Stimulated activated CD8-positive, alpha-beta memory T cell treated with anti-CD3 and anti-CD28 coated beads, Interleukin-7, amount 100 ng/mL, for 24 hours (primary cell): ENCODE measurements at regions not wholly inside any gene's neighbourhood (a gene's known extent, or its start where the extent isn't known, plus 50 kb on each side); places are given as distances from the start of the nearest gene placed in this dataset.
"Not testable (repeated sequence)": the region's sequence is repeated elsewhere in the genome, so short reads cannot be mapped to it uniquely, and the experiment has no call there.

Experiments used
- DNase-seq: peaks from one replicate; pipeline ENCODE4 v3.0.0-alpha.2; 2020; ENCODE audit warnings: low read depth

DNA sequence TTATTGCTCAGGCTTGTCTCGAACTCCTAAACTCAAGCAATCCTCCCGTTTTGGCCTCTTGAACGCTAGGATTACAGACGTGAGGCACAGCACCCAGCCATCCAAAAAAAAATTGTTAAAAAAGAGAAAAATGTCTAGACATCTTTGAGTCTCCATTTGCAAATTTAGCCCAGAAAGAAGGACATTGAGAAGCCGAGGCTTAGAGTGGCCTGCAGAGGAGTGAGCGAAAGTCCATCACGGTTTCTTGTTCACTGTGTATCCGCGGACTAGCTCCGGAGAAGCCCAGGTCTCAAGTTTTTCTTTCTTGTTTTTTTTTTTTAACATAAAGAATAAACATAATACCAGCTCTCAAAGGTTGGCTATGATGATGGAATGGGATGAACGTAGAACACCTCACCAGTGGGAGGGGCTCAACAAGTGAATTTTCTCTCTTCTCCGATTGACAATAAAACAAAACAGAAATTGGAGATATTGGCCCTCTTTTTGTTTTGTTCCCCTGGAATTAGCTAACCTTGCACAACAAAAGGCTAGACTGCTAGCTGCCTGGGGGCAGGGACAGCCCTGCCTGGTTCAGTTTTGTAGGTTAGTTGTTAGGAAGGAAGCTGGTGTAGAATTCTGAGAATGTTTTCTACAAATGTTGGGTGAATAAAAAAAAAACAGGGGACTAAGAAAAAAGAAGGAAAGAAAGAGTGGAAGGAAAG lies 163.4 kb downstream of the MYCN start:
- no peak for DNase-seq

DNA sequence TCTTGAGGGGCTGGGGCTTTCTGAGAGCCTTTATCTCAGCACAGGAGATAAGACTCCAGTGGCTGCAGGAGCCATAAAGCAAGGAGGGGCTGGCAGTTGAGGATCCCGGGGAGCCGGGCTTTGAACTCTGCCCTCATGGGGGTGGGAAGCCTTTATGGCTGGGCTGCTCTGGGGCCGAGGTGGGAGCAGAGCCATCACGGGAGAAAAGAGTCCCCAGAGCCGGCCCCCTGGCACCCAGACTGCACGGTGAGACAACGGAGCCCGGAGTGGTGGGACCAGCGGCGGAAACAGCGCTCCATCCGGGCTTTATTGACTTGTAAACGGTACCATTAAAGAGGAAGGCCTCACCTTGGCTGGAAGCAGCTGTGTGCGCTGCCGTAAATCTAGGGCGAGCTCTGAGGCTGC lies 162.6 kb downstream of the MYCN start:
- no peak for DNase-seq

DNA sequence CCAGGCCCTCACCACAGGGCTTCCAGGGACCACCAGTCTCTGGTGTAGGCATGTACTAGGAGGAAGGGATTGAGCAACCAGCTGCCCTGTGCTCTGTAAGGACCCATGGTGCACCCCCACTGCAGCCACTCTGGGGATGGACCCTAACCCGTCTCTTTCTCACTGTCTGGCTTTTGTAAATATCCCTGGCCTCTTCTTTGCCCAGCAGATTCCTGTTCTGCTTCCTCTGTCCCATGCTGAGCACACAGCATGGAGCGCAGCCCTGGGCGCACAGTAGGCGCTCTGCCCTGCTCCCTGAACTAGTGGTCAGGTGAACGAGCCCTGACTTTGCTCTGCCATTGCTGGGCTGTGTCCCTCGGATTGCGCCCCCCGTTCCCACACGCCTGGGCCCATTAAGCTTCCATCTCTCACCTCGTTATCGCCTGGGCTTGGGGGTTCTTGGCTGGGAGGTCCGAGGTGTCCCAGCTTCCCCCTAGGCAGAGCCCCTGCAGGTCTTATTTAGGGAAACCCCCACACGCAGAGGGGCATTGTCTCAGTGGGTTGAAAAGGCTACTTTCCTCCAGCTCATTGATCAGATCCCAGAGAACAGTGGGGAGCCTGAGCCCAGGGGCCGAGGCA lies 162.1 kb downstream of the MYCN start:
- DNase-seq = no peak

DNA sequence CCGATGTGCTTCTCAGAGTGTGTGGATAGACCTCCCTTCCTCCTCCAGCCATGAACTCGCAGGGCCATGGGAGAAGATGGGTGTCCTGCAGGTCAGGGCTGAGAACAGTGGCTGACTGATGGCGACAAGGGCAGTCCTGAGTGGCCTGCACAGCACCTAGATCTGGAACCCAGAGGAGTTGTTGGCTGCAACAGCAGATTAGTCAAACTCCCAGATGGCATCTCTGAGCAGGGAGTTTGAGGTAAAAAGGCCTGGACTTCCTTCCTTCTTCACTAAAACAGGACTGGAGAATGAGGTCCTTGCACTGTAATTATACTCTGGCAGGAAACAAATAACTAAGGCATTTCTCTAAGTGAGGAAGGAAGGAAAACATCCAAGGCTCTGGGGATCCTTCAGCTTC lies 160.8 kb downstream of the MYCN start:
- no peak for DNase-seq

DNA sequence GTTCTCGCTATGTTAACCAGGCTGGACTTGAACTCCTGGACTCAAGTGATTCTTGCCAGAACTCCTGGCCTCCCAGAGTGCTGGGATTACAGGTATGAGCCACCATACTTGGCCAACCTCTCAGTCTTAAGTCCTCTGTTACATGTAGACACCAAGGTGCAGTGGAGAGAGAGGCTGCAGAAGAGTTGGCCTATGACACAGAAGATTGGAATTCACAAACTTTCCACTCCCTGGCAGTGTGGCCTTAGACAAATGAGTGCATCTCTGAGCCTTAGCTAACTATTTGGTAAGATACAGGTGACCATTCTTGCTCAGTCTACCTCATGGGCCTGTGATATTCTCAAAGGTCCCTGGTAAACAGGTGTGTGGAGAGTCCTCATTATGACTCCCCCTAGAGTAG lies 159.7 kb downstream of the MYCN start:
- DNase-seq = no peak

DNA sequence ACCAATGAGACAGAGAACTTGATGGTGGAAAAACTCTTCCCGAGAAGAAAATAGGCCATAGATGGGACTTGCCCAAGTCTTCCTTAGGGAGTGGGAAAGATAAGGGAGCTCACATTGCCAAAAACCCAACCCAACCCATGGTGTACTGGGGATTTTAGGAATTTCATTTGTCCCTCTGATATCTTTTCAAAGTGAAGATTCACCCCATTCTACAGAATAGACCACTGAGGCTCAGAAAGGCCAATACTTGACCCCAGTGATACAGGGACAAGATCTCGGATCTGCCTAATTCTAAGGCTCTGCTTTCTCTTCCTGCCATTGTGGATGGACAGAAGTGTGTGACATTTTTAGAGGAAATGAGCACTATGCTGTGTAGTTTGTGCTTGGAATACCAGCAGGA lies 159.0 kb downstream of the MYCN start:
- DNase-seq = no peak

DNA sequence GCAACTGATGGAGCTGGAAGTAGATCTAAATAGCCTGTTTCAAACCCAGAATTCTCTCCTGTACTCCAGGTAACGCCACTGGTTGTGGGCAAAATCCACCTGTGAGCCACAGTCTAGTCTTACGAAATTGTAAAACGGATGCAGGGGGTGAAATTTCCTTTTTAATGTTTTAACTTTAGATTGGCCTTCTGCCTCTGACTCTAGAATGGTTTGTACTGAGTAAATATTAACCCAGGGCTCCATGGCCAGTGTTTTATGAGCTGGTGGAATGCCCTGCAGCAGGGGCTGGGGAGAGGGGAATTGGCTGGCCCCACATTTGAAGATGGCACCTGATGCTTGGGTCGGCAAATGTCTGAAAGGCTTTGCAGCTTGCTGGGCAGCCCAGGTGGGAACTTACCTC lies 156.6 kb downstream of the MYCN start:
- DNase-seq = no peak

DNA sequence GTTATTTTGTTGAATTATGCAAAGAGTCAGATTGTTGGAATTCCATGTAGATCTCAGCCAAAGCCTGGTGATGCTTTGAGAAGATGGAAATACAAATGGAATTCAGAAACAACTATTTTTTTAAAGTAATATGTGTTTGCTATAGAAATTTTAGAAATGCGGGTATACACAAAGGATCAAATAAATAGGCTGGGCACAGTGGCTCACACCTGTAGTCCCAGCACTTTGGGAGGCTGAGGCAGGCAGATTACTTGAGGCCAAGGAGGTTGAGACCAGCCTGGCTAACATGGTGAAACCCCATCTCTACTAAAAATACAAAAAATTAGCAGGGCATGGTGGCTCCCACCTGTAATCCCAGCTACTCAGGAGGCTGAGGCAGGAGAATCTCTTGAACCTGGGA lies 155.1 kb downstream of the MYCN start:
- not testable (repeated sequence) for DNase-seq

DNA sequence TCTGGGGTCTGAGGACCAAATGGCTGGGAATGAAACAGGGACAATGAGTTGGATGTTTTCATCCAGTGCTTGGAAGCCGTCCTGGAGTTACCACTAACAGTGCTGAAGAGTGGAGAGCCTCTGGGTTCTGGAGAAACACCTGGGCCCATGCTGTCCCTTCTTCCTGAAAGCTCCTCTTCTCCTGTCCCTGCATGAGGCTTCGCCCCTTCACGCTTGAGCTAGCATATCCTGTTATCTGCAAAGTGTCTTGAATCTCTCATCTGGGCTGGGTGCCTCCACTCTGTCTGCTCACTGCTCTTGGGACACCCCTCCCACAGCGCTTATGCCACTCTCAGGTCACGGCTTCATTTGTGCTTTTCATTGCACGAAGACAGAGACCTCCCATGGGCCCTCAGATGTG lies 154.5 kb downstream of the MYCN start:
- DNase-seq = no peak

DNA sequence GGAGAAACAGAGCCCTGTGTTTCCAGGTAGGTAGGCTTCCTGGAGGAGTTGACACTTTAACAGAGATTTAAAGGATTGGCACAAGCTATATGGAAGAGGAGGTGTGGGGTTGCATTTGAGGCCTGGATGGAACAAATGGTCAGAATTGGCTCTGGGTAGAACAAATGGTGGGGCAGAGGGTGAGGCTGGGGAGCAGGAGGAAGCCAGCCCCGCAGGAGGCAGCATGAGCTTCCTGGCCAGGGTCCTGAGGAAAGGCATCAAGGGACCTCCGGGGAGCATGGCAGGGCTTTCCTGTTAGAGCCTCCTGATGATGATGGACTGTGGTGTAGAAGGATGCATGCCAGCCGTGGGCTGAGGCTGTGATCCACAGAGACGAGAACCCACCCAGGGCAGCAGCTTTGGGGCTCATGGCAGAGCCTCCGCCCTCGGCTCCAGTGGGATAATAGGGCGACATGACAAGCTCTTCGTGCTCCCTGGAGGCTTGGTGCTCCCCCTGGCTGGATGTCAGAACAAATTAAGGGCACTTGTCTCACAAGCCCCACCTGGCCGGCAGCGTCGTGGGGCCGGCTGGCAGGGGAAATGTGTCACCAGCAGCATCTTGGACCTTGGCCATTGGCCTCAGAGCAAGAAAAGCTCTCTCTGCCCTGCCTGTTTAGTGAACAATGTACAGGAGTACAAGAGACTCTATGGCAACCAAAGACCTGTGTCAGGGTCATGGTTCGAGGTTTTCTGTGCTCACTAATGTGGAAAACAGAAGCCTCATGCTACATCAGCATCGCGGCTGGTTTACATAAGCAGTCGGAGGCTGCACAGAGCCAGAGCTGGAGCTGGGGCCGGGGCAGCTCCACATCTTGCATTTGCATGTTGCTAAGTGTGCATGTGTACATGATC lies 153.5 kb downstream of the MYCN start:
- no peak for DNase-seq

DNA sequence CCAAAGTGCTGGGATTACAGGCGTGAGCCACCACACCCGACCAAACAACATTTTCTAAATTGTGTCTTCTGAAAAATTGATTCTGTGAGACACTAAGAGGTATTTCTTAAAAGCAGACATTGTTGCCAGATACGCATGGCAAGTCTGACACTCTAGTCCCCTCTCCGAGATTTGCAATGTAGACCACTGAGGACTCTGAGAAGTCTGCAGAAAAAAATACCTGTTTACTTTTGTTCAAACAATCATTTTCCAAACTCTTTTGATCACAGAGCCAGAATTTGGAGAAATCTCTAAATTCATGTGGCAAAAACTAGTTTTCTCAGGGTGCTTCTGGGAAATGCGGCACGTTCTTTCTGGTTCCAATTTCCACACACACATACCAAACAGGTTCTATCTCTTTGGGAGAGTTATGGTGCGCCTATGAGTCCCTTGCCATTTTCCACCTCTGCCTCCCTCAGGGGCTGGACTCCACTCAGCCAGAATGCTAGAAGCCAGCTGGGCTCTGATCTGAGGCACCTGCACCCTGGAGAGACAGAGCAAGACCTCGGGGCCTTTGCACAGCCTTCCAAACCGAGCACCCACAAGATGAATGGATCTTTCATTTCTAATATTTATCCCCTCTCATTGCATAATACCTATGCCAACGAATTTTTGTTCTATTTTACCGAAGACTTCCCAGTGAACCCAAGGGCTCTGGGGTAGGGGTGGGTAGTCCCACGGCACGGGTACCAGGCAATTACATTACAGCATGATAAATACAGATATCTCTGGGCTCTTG lies 152.7 kb downstream of the MYCN start:
- no peak for DNase-seq

DNA sequence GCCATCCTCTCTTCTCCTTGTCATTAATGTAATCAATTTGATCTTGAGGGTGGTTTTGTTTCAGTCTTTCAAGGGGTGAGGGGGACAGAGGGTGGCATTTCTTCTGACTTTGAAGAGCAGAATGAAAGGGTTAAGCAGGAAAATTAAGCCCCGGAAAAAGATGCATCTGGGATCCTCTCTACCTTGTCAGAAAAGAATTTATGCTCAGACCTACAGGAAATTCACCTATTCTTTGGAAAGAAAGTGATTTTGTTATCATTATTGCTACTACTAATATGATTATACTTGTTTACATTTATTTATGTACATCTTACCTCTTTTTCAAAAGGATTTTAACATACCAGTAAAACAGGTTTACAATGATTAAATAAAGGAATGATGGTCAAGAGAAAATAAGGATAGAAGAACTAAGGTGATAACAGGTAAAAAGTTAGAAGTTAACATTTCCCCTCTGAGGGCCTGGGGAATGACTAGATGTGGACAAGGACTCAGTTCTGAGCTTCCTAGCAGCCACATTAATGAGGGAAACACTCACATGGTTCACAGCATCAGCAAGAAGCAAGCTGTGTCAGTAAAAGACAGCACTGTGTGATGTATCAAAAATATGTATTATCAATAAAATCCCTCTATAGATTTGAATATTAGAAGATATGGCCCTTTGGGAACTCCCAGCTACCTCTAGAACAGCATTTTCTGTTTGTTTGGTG lies 151.4 kb downstream of the MYCN start:
- no peak for DNase-seq

DNA sequence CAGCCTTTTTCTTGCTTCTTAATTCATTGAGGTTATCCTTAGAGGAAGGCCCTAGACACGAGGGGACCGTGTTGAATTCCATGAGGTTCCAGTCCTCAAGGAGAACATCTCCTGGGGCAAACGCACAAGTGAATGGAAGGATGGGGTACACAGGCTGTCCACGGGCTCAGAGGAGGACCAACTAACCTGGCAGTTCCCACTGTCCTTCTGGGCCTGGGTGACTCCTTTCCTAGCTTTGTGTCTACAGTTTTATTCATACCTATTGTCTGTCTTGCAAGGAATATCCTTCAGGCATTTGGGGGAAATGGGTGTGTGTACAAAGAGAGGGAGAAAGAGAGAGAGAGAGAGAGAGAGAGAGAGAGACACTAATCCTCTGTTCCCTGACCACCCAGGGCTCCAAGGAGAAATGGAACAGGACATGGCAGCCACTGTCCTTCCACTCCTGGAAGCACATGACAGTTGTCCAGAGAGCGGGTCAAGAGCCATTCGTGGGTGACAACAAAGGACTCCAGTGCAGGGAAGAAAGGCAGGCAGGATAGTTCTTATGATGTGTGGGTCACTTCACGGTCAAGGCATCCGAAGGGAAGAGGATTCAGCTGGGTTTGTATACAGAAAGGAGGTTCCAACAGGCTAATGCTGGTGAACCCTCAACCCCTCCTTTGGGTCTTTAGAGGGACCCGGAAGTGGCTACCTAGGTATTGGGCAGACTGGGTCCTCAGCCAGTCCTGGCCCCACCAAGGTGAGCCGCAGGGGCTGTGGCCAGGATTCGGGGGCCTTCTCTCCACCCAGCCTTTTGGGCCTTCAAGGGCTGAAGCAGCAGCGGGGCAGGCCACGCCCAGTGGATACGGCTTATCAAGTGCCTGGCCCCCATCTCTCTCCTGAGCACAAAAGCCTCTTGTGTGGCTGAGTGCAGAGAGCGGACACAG lies 150.6 kb downstream of the MYCN start:
- no peak for DNase-seq

DNA sequence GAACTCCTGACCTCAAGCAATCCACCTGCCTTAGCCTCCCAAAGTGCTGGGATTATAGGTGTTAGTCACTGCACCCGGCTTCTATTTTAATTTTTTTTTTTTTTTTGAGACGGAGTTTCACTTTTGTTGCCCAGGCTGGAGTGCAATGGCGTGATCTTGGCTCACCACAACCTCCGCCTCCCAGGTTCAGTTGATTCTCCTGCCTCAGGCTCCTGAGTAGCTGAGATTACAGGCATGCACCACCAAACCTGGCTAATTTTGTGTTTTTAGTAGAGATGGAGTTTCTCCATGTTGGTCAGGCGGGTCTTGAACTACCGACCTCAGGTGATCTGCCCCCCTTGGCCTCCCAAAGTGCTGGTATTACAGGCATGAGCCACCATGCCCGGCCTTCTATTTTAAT lies 149.1 kb downstream of the MYCN start:
- DNase-seq = not testable (repeated sequence)

DNA sequence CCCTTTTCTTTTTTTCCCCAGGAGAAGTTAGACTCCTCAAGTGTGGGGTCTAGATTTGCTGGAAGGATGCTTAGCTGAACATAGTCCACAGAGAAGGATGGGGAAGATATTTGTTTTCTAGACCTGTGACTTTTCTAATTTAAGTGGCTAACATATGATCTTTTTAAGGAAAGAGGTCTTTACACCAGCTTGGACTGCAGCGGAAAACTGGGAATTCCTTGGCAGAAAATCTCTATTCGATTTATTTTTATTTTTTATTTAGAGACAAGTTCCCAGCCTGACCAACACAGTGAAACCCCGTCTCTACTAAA lies 148.4 kb downstream of the MYCN start:
- no peak for DNase-seq

DNA sequence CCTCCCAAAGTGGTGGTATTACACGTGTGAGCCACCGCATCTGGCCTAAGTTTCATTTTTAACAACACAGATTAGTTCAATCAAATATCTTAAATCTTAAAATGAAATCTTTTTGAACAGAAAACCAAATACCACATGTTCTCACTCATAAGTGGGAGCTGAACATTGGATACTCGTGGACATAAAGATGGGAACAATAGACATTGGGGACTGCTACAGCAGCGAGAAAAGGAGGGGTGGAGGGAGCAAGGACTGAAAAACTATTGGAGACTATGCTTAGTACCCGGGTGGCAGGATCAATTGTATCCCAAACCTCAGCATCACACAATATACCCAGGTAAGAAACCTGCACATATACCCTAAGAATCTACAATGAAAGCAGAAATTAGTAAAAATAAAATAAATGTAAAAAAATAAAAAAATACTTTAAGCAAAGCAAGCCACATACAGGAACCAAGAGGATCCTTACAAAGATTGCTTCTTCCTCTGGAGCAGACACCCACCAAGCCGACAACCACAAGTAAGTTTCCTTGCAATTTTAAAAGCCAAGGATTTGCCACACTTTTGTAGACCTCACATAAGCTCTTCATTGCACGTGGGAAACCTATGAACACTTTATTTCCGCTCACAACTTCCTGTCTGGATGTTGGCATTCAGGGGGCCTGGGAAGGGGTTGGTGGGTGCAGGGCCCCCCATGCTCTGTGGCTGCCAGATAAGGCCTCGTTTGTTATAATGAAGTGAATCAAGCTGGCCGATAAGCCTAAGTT lies 147.9 kb downstream of the MYCN start:
- DNase-seq = no peak

DNA sequence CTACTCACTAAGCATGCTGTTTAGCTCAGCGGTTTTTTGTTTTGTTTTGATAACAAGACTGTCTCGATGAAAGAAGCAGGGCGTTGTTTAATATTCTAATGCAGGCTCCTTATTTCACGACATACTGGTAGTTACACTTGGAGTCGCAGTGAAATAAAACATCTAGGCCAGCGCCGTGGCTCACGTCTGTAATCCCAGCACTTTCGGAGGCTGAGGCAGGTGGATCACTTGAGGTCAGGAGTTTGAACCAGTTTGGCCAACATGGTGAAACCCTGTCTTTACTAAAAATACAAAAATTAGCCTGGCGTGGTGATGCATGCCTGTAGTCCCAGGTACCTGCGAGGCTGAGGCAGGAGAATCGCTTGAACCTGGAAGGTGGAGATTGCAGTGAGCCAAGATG lies 145.8 kb downstream of the MYCN start:
- not testable (repeated sequence) for DNase-seq

DNA sequence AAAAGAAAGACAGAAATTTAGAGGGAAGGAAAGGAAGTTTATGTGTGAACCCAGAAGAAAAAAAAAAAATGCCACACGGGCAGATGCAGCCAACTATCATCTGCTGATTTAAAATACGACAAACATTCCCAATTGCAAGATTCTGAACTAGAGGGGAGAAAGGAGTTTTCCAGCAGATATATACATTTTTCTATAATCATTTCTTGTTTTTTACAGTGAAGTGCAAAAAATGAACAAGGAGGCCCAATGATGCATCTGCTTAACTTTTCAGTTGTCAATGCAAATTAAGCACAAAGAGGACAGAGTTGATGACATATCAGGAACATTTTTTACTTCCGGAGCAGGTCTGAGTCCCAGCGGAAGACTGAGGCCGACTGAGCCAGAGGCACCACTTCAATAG lies 144.7 kb downstream of the MYCN start:
- DNase-seq = no peak

DNA sequence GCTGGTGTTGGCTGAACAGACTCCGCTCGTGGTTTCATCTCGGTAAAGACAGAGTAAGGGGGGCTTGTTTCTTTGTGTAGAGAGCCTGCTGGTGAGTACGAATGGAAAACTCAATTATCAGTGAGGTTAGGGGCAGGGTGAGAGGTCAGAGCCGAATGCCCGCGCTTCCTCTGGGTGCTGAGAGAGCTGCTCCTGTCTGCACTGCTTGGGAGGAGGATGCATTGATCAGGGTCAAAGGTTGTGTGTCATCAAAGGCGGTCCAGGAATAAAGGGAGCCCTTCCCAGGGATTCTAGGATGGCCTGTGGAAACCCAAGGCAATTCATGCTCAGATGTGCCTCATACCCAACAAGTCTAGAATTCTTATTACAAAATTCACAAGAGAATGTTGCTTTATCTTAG lies 143.9 kb downstream of the MYCN start:
- no peak for DNase-seq

DNA sequence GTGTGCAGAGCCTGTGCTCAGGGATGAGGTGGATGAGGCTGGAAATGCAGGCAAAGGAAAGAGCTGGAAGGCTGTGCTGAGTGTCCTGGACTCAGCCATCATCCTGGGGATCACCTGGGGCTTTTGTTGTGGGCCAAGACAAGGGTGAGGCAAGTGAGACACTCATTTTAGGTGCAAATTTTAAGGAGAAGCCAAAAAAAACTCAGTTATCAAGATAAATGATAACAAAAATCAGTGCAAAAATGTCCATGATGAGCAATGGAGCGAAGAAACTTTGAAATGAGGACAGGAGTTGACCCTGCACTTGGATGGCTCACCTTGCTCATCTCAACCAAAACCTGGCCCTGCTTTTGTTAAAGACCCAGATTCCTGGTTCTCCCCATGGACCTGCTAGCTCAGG lies 141.9 kb downstream of the MYCN start:
- no peak for DNase-seq
